Body of pancreas (tissue), 4 donors: ENCODE measurements at regions not wholly inside any gene's neighbourhood (a gene's known extent, or its start where the extent isn't known, plus 50 kb on each side); places are given as distances from the start of the nearest gene placed in this dataset.

Experiments
- CTCF ChIP-seq, 7 experiments: fragments of 450-650 bp in 4 of 7; fragments of 200-600 bp in 3 of 7; sonication (generic) in 3 of 7; IDR thresholded peaks; one replicate each; pipeline ENCODE4 v1.5.1; 2016 to 2019; ENCODE audit warnings: antibody characterized with exemption in 7 of 7
- POLR2A ChIP-seq, 3 donors: fragments of 450-650 bp; IDR thresholded peaks; one replicate each; pipeline ENCODE4 v1.6.1; 2016; ENCODE audit warnings: antibody characterized with exemption in 3 of 3, mild to moderate bottlenecking in 2 of 3

- TF ChIP-seq CTCF (IDR thresholded peaks at IDR 0.05) (no peak), POLR2A (IDR thresholded peaks at IDR 0.05) (no peak)
Observed at GRCh38 chr12:98437806-98438595, 77.4 kb upstream of the TMPO start.
